Nephron (organoid): ENCODE measurements at regions not wholly inside any gene's neighbourhood (a gene's known extent, or its start where the extent isn't known, plus 50 kb on each side); places are given as distances from the start of the nearest gene placed in this dataset.

Experiments used
- H3K27ac Mint-ChIP-seq, 3 experiments: 2 replicates each; pipeline ENCODE4 v1.8.0; 2020; ENCODE audit warnings: mixed read lengths in 3 of 3, mild to moderate bottlenecking in 2 of 3, moderate library complexity in 1 of 3
- H3K27me3 Mint-ChIP-seq: 2 replicates; pipeline ENCODE4 v1.8.0; 2021; ENCODE audit warnings: low read depth, mild to moderate bottlenecking, moderate library complexity, mixed read lengths
- H3K36me3 Mint-ChIP-seq: 2 replicates; pipeline ENCODE4 v1.8.0; 2020; ENCODE audit warnings: low read depth, mixed read lengths
- H3K4me1 Mint-ChIP-seq: 2 replicates; pipeline ENCODE4 v1.8.0; 2020; ENCODE audit warnings: mixed read lengths
- H3K4me3 Mint-ChIP-seq, 3 experiments: 2 replicates each; pipeline ENCODE4 v1.8.0; 2020; ENCODE audit warnings: mild to moderate bottlenecking in 3 of 3, mixed read lengths in 3 of 3, moderate library complexity in 2 of 3
- H3K9me3 Mint-ChIP-seq: 2 replicates; pipeline ENCODE4 v1.8.0; 2020; ENCODE audit warnings: mixed read lengths
- TF ChIP-seq, protein P1 (sequence below), 3 experiments: fragments of 200-600 bp; sonication (generic); IDR thresholded peaks; one replicate each; pipeline ENCODE4 v1.5.0; 2021; ENCODE audit warnings: antibody characterized with exemption in 3 of 3; ENCODE audit not compliant: unreplicated experiment in 3 of 3

DNA sequence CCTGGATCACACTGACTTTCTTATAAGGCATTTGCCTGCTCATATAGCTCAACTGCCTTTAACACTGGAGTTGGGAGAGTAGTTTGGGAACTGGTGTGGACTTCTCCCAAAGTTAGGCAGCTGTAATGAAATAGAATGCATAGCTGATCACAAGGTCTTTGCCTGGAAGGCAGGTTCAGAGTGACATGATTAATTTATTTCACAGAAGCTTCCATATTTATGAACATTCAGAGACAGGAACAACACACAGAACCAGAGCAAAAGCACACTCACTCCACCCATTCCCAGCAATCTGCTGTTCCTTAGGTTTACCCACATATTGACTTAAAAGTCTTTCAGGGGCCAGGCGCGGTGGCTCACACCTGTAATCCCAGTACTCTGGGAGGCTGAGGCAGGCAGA, 234.2 kb downstream of the REEP3 start:
- no peaks in the 10 kb centered on the region for H3K9me3 Mint-ChIP-seq
- H3K4me1 Mint-ChIP-seq: peaks cover 24% of the 10 kb centered on the region
- no peaks in the 10 kb centered on the region for H3K27me3 Mint-ChIP-seq
- H3K4me3 Mint-ChIP-seq: no peak overlapping the region
- H3K27ac Mint-ChIP-seq: no peak overlapping the region
- no peaks in the 10 kb centered on the region for H3K36me3 Mint-ChIP-seq
- TF ChIP-seq, protein P1, sequence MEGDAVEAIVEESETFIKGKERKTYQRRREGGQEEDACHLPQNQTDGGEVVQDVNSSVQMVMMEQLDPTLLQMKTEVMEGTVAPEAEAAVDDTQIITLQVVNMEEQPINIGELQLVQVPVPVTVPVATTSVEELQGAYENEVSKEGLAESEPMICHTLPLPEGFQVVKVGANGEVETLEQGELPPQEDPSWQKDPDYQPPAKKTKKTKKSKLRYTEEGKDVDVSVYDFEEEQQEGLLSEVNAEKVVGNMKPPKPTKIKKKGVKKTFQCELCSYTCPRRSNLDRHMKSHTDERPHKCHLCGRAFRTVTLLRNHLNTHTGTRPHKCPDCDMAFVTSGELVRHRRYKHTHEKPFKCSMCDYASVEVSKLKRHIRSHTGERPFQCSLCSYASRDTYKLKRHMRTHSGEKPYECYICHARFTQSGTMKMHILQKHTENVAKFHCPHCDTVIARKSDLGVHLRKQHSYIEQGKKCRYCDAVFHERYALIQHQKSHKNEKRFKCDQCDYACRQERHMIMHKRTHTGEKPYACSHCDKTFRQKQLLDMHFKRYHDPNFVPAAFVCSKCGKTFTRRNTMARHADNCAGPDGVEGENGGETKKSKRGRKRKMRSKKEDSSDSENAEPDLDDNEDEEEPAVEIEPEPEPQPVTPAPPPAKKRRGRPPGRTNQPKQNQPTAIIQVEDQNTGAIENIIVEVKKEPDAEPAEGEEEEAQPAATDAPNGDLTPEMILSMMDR (IDR thresholded peaks at IDR 0.05; ENCODE audit: unreplicated experiment in 3 of 3): no peak

DNA sequence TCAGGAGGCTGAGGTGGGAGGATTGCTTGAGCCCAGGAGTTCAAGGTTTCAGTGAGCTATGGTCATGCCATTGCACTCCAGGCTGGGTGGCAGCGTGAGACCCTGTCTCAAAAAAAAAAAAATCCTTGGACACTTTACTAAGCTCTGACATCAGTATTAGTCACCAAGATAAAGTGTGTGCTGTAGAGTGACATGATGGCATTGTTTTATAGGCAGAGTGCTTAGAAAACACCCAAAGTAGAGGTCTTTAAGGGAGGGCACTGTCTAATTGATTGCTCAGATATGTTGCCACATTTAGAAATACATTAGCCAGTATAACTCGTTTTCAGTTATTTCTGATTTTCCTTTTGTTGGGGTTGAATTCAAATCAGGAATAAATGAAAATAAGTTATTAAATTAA, 235.9 kb downstream of the REEP3 start:
- H3K4me1 Mint-ChIP-seq: peaks cover 24% of the 10 kb centered on the region
- H3K27ac Mint-ChIP-seq: no peak overlapping the region
- no peaks in the 10 kb centered on the region for H3K36me3 Mint-ChIP-seq
- no peaks in the 10 kb centered on the region for H3K9me3 Mint-ChIP-seq
- H3K4me3 Mint-ChIP-seq: no peak overlapping the region
- H3K27me3 Mint-ChIP-seq: no peaks in the 10 kb centered on the region
- TF ChIP-seq, protein P1 (IDR thresholded peaks at IDR 0.05; ENCODE audit: unreplicated experiment in 3 of 3): no peak

DNA sequence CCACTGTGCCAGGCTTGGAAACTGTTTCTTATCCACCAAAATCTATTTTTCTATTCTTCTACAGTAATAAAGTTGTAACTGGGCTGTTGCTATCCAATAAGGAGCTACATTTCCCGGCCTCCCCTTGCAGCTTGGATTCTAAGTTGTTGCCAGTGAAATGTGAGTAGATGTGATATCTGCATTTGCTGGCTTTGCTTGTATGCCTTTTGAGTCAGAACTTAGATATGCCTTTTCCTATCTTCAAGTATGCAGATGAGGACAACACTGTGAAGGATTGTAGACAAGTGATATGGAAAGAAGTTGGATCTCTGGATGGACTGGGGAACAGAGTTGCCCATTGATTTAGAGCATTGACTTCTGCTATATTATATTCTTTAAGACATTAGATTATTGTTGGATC, 236.9 kb downstream of the REEP3 start:
- Mint-ChIP-seq H3K36me3 (no peaks in the 10 kb centered on the region), H3K4me1 (peaks cover 23% of the 10 kb centered on the region), H3K4me3 (no peak overlapping the region), H3K27me3 (no peaks in the 10 kb centered on the region), H3K27ac (no peak overlapping the region), H3K9me3 (no peaks in the 10 kb centered on the region)
- TF ChIP-seq, protein P1 (IDR thresholded peaks at IDR 0.05; ENCODE audit: unreplicated experiment in 3 of 3): no peak

DNA sequence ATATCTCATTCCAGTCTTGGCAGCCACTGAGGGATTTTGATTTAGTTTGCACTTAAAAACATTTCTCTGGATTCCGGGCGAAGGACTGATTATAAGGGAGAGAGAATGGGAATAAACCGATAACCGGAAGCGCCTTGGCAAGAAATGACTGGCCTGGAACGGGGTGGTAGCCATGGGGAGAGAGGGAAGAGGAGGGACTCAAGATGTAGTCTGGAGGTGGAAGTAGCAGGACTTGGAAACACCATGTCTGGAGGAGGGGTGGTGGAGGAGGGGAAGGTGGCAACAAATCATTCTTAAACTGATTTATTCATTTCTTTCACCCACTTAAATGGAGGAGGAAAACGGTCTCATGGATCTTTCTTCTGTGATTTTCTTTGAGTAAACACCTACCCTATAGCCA, 238.1 kb downstream of the REEP3 start:
- TF ChIP-seq, protein P1 (IDR thresholded peaks at IDR 0.05; ENCODE audit: unreplicated experiment in 3 of 3): no peak
- no peaks in the 10 kb centered on the region for H3K36me3 Mint-ChIP-seq
- peaks cover 23% of the 10 kb centered on the region for H3K4me1 Mint-ChIP-seq
- H3K27ac Mint-ChIP-seq: no peak overlapping the region
- H3K27me3 Mint-ChIP-seq: no peaks in the 10 kb centered on the region
- H3K9me3 Mint-ChIP-seq: no peaks in the 10 kb centered on the region
- H3K4me3 Mint-ChIP-seq: no peak overlapping the region

DNA sequence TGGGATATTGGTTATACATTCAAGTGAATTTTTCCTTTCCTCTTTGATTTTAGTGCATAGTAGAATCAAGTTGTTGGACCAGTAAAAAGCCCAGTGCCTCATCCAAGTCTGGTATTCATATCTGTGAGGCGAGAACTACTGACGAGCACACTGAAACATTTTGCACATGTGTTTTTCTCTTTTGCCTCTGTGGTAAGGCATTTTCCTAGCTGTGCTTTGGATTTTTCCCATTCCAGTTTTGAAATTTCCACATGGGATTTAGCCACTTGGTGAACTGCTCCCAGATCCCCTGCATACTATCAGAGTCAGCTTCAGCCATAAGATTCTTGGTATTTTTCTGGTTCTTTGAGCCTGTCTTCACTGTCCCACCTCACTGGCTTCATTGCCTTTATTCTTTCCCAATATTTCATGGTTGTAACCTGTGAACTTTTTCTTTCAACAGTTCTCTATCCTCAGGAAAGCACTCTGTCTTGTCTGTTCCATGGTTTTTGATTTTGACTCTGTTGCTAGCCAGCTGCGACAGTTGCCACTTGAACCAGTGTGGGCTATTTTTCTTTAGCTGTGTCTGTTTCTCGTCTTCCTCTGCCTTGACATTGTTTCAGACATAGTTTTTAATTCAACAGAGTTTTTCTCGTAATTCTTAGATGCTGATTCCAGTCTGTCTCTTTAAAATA, 239.0 kb downstream of the REEP3 start:
- TF ChIP-seq, protein P1 (IDR thresholded peaks at IDR 0.05; ENCODE audit: unreplicated experiment in 3 of 3): no peak
- Mint-ChIP-seq H3K36me3 (no peaks in the 10 kb centered on the region), H3K27ac (no peak overlapping the region), H3K27me3 (no peaks in the 10 kb centered on the region), H3K4me3 (no peak overlapping the region), H3K4me1 (peaks cover 23% of the 10 kb centered on the region), H3K9me3 (no peaks in the 10 kb centered on the region)

DNA sequence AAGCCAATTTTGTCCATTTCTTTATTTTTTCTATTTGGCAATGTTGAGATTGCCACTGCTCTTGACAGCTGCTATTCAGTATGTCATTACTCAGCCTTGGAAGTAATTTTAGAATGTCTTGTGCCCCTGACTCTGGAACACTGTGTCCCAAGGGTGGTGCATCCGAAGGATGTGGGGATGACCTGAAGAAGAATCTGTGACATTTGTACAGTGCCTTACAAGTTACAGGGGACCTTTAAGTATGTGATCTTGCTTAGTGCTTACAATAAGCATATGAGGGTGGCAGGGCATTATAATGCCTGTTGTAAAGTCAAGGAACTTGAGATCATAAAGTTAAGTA, 239.5 kb downstream of the REEP3 start:
- Mint-ChIP-seq H3K36me3 (no peaks in the 10 kb centered on the region), H3K27me3 (no peaks in the 10 kb centered on the region), H3K4me3 (no peak overlapping the region), H3K9me3 (no peaks in the 10 kb centered on the region), H3K27ac (no peak overlapping the region), H3K4me1 (peaks cover 23% of the 10 kb centered on the region)
- TF ChIP-seq, protein P1 (IDR thresholded peaks at IDR 0.05; ENCODE audit: unreplicated experiment in 3 of 3): no peak
